ENCODE measurements at regions not wholly inside any gene's neighbourhood (a gene's known extent, or its start where the extent isn't known, plus 50 kb on each side); places are given as distances from the start of the nearest gene placed in this dataset.
A peak's percentile ranks its signal among the peaks of the same experiment; 100 is the strongest.

- no peaks in the 10 kb centered on the region for H3K9me3 ChIP-seq (ENCODE audit: control insufficient read depth in 2 of 3, insufficient read depth in 1 of 3, low read length in 3 of 3)
- no peak for TF ChIP-seq CTCF (IDR thresholded peaks at IDR 0.05; ENCODE audit: borderline replicate concordance, extremely low read depth, insufficient read depth)
- H3K4me1 ChIP-seq (ENCODE audit: control insufficient read depth in 2 of 3, insufficient read depth in 2 of 3, low read depth in 1 of 3, low read length in 3 of 3): no peaks in the 10 kb centered on the region
- no peak for FAIRE-seq
- H3K27ac ChIP-seq (ENCODE audit: low read depth in 2 of 2, low read length in 2 of 2): no peak overlapping the region
- H3K36me3 ChIP-seq (ENCODE audit: control insufficient read depth in 2 of 3, insufficient read depth in 3 of 3, low read length in 3 of 3): no peaks in the 10 kb centered on the region
- intact Hi-C loops (cut with DNase I): no loop called here
- H3K4me3 ChIP-seq (ENCODE audit: low read length in 3 of 3): no peak overlapping the region
- H3K27me3 ChIP-seq (ENCODE audit: control insufficient read depth, insufficient read depth, low read length): no peaks in the 10 kb centered on the region
- DNase-seq: no peak
- H3K9ac ChIP-seq (ENCODE audit: low read length in 3 of 3): no peak overlapping the region
Measured at GRCh38 chr4:111388561-111388960, 756.7 kb upstream of the FAM241A start.

GRCh38 chr4:111391829-111392228, 753.4 kb upstream of the FAM241A start:
- TF ChIP-seq CTCF (IDR thresholded peaks at IDR 0.05; ENCODE audit: borderline replicate concordance, extremely low read depth, insufficient read depth): no peak
- Histone ChIP-seq H3K4me3 (ENCODE audit: low read length in 3 of 3) (no peak overlapping the region), H3K9ac (ENCODE audit: low read length in 3 of 3) (no peak overlapping the region), H3K4me1 (ENCODE audit: control insufficient read depth in 2 of 3, insufficient read depth in 2 of 3, low read depth in 1 of 3, low read length in 3 of 3) (no peaks in the 10 kb centered on the region), H3K9me3 (ENCODE audit: control insufficient read depth in 2 of 3, insufficient read depth in 1 of 3, low read length in 3 of 3) (no peaks in the 10 kb centered on the region), H3K27ac (ENCODE audit: low read depth in 2 of 2, low read length in 2 of 2) (no peak overlapping the region), H3K27me3 (ENCODE audit: control insufficient read depth, insufficient read depth, low read length) (no peaks in the 10 kb centered on the region), H3K36me3 (ENCODE audit: control insufficient read depth in 2 of 3, insufficient read depth in 3 of 3, low read length in 3 of 3) (no peaks in the 10 kb centered on the region)
- FAIRE-seq (no peak), DNase-seq (no peak)
- intact Hi-C loops (cut with DNase I): no loop called here

- Histone ChIP-seq H3K36me3 (ENCODE audit: control insufficient read depth in 2 of 3, insufficient read depth in 3 of 3, low read length in 3 of 3) (no peaks in the 10 kb centered on the region), H3K9ac (ENCODE audit: low read length in 3 of 3) (no peak overlapping the region), H3K27me3 (ENCODE audit: control insufficient read depth, insufficient read depth, low read length) (no peaks in the 10 kb centered on the region), H3K27ac (ENCODE audit: low read depth in 2 of 2, low read length in 2 of 2) (no peak overlapping the region), H3K4me1 (ENCODE audit: control insufficient read depth in 2 of 3, insufficient read depth in 2 of 3, low read depth in 1 of 3, low read length in 3 of 3) (no peaks in the 10 kb centered on the region), H3K9me3 (ENCODE audit: control insufficient read depth in 2 of 3, insufficient read depth in 1 of 3, low read length in 3 of 3) (peaks cover 0 to 2% (median 0%) of the 10 kb centered on the region in 3 donors), H3K4me3 (ENCODE audit: low read length in 3 of 3) (no peak overlapping the region)
- DNase-seq (no peak), FAIRE-seq (no peak)
- intact Hi-C loops (cut with DNase I): no loop called here
- TF ChIP-seq CTCF (IDR thresholded peaks at IDR 0.05; ENCODE audit: borderline replicate concordance, extremely low read depth, insufficient read depth): no peak
Measured at GRCh38 chr4:111393781-111394180, 751.5 kb upstream of the FAM241A start.

- intact Hi-C loops (cut with DNase I): no loop called here
- DNase-seq (peak in 1 of 5 donors; percentile 1), FAIRE-seq (no peak)
- Histone ChIP-seq H3K4me3 (ENCODE audit: low read length in 3 of 3) (no peak overlapping the region), H3K9me3 (ENCODE audit: control insufficient read depth in 2 of 3, insufficient read depth in 1 of 3, low read length in 3 of 3) (peaks cover 0 to 2% (median 0%) of the 10 kb centered on the region in 3 donors), H3K36me3 (ENCODE audit: control insufficient read depth in 2 of 3, insufficient read depth in 3 of 3, low read length in 3 of 3) (no peaks in the 10 kb centered on the region), H3K27ac (ENCODE audit: low read depth in 2 of 2, low read length in 2 of 2) (no peak overlapping the region), H3K9ac (ENCODE audit: low read length in 3 of 3) (no peak overlapping the region), H3K4me1 (ENCODE audit: control insufficient read depth in 2 of 3, insufficient read depth in 2 of 3, low read depth in 1 of 3, low read length in 3 of 3) (no peaks in the 10 kb centered on the region), H3K27me3 (ENCODE audit: control insufficient read depth, insufficient read depth, low read length) (no peaks in the 10 kb centered on the region)
- TF ChIP-seq CTCF (IDR thresholded peaks at IDR 0.05; ENCODE audit: borderline replicate concordance, extremely low read depth, insufficient read depth): no peak
Measured at GRCh38 chr4:111398906-111399330, 746.3 kb upstream of the FAM241A start.
